SK-N-SH treated with all-trans-retinoic acid at 6 μM for 48 hours (cell line): ENCODE measurements at regions not wholly inside any gene's neighbourhood (a gene's known extent, or its start where the extent isn't known, plus 50 kb on each side); places are given as distances from the start of the nearest gene placed in this dataset.

Source experiments
- CSDC2 ChIP-seq: fragments of 250-450 bp; sonication (Bioruptor Pico); IDR thresholded peaks from 2 replicates; pipeline ENCODE4 v1.5.0; 2020; ENCODE audit warnings: mild to moderate bottlenecking, moderate library complexity
- RARB ChIP-seq: fragments of 250-450 bp; sonication (Bioruptor Pico); IDR thresholded peaks from 2 replicates; pipeline ENCODE4 v1.8.0; 2021; ENCODE audit warnings: mild to moderate bottlenecking, moderate library complexity

DNA sequence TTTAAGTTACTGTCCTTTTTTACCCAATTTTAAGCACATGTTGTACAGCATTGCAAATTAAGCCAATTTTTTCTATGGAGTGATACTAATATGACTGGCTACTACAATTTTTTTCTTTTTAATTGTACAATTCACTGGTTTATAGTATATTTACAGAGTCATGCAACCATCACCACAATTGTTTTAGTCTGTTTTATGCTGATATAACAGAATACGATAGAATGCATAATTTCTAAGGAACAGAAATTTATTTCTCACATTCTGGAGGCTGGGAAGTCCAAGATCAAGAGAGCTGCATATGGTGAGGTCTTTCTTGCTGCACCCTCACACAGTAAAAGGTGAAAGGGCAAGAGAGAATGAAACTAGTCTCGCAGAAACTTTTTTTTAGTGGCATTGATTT, 125.3 kb downstream of the GLUD2 start:
- TF ChIP-seq CSDC2 (CRISPR knock-in tag): no peak
- TF ChIP-seq RARB: no peak
